Ovary (tissue), 7 donors: ENCODE measurements at regions not wholly inside any gene's neighbourhood (a gene's known extent, or its start where the extent isn't known, plus 50 kb on each side); places are given as distances from the start of the nearest gene placed in this dataset.

ENCODE experiments used
- DNase-seq, 5 donors: peaks; one replicate each; pipeline ENCODE4 v3.0.0-alpha.2; 2019 to 2020
- H3K27ac ChIP-seq, 2 donors: fragments of 200-600 bp; one replicate each; pipeline versions ENCODE4 v1.5.1 to v1.8.0; 2019 to 2022
- H3K27me3 ChIP-seq: fragments of 200-600 bp; one replicate; pipeline ENCODE4 v1.8.0; 2022
- H3K36me3 ChIP-seq: fragments of 200-600 bp; sonication (generic); one replicate; pipeline ENCODE4 v1.5.1; 2019
- H3K4me1 ChIP-seq: one replicate; pipeline ENCODE4 v1.8.1; 2013; ENCODE audit warnings: mild to moderate bottlenecking, moderate library complexity; ENCODE audit not compliant: insufficient read depth
- H3K4me3 ChIP-seq: fragments of 200-600 bp; sonication (generic); one replicate; pipeline ENCODE4 v1.5.1; 2017
- H3K9me3 ChIP-seq, 2 donors: fragments of 200-600 bp in 1 of 2; sonication (generic) in 1 of 2; one replicate each; pipeline versions ENCODE4 v1.5.1 to v1.8.1; 2013 to 2019; ENCODE audit warnings: mild to moderate bottlenecking in 1 of 2, moderate library complexity in 1 of 2
- EP300 ChIP-seq: sonication (generic); formaldehyde crosslinking; IDR thresholded peaks from one replicate; pipeline ENCODE4 v1.6.1; 2017; ENCODE audit warnings: antibody characterized with exemption
- POLR2A ChIP-seq: fragments of 450-650 bp; IDR thresholded peaks from one replicate; pipeline ENCODE4 v1.6.1; 2017; ENCODE audit warnings: antibody characterized with exemption, mild to moderate bottlenecking, moderate library complexity
- WGBS, 3 donors: extraction: QIAGEN DNeasy Blood & Tissue Kit in 1 of 3; methylation state at CpG; one replicate each; pipeline versions ENCODE4 v1.1.5 to v1.1.7; 2013 to 2017; 5-methylcytosine and 5-hydroxymethylcytosine counted together
- intact Hi-C, 4 donors: fragments of 100-400 bp; cut with DNase I; formaldehyde crosslinking; loops; one replicate each; pipeline versions ENCODE4 v1.11.0 to v1.15.1; 2022 to 2023
- TF ChIP-seq, protein P1 (sequence below), 3 donors: fragments of 450-650 bp in 2 of 3; fragments of 200-600 bp in 1 of 3; IDR thresholded peaks; one replicate each; pipeline versions ENCODE4 v1.5.1 to v1.8.0; 2016 to 2022; ENCODE audit warnings: antibody characterized with exemption in 3 of 3, mild to moderate bottlenecking in 1 of 3
- donor health status: DM: no; HTN: no; CAD: no; lungs with moderate emphysema.
- donor health status: DM: no; HTN: no; CAD: no.
- donor health status: Bipolar disorder and iron deficiency.
- donor health status: DM: no; HTN: no; CAD: no.
- donor health status: DM: yes; HTN: yes; CAD: no.

DNA sequence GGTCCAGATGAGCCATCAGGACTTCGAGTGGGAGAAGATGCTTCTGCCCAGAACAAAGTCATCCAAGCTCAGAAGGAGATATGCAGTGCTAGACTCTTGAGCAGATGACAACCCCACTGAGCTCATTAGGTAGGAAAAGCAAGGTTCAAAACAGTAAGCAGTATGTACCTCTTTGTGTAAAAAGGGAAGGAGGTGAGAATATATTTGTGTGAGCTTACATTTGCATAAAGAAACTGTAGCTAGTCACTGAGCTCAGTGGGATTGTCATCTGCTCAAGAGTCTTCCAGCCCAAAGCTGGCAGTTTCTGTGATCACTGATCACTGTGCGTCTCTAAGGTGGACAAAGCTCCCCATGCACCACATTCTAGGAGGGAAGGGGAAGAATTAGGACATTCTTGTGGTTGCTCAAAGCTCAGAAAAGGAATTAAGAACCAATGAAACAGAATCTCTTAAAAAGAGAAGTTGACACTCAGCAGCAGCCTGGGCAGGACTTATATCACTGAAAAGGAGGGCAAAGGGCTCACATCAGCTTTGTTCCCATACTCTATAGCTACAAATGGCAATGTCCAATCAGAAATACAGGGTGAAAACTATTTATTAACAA is 90.0 kb upstream of the MAFB start:
- Histone ChIP-seq H3K9me3 (no peaks in the 10 kb centered on the region), H3K27ac (no peak overlapping the region), H3K4me3 (no peak overlapping the region), H3K36me3 (no peaks in the 10 kb centered on the region), H3K4me1 (no peaks in the 10 kb centered on the region), H3K27me3 (no peaks in the 10 kb centered on the region)
- TF ChIP-seq POLR2A, result no peak
- TF ChIP-seq EP300, result no peak
- TF ChIP-seq, protein P1, sequence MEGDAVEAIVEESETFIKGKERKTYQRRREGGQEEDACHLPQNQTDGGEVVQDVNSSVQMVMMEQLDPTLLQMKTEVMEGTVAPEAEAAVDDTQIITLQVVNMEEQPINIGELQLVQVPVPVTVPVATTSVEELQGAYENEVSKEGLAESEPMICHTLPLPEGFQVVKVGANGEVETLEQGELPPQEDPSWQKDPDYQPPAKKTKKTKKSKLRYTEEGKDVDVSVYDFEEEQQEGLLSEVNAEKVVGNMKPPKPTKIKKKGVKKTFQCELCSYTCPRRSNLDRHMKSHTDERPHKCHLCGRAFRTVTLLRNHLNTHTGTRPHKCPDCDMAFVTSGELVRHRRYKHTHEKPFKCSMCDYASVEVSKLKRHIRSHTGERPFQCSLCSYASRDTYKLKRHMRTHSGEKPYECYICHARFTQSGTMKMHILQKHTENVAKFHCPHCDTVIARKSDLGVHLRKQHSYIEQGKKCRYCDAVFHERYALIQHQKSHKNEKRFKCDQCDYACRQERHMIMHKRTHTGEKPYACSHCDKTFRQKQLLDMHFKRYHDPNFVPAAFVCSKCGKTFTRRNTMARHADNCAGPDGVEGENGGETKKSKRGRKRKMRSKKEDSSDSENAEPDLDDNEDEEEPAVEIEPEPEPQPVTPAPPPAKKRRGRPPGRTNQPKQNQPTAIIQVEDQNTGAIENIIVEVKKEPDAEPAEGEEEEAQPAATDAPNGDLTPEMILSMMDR (IDR thresholded peaks at IDR 0.05), result no peak
- DNase-seq, result no peak
- WGBS, 3 donors, result 72 to 79% (median 75%) methylated on average over 2 of the region's 2 CpGs
- intact Hi-C loops, result no loop called here

GRCh38 chr20:40781327-40782042 is 92.4 kb upstream of the MAFB start:
- Histone ChIP-seq H3K9me3 (no peaks in the 10 kb centered on the region), H3K4me1 (no peaks in the 10 kb centered on the region), H3K4me3 (no peak overlapping the region), H3K27ac (no peak overlapping the region), H3K27me3 (no peaks in the 10 kb centered on the region), H3K36me3 (no peaks in the 10 kb centered on the region)
- intact Hi-C loops, result no loop called here
- WGBS, 3 donors, result 79 to 84% (median 81%) methylated on average over 14 of the region's 14 CpGs
- TF ChIP-seq EP300 (no peak), POLR2A (no peak)
- TF ChIP-seq, protein P1 (IDR thresholded peaks at IDR 0.05), result no peak
- DNase-seq, result no peak

- Histone ChIP-seq H3K4me3 (no peak overlapping the region), H3K36me3 (no peaks in the 10 kb centered on the region), H3K4me1 (no peaks in the 10 kb centered on the region), H3K27me3 (no peaks in the 10 kb centered on the region), H3K9me3 (no peaks in the 10 kb centered on the region), H3K27ac (no peak overlapping the region)
- no peak for DNase-seq
- TF ChIP-seq, protein P1 (IDR thresholded peaks at IDR 0.05), result no peak
- TF ChIP-seq POLR2A (no peak), EP300 (no peak)
- 67 to 79% (median 78%) methylated on average over 11 of the region's 11 CpGs for WGBS, 3 donors
- intact Hi-C loops, result no loop called here
Measured at GRCh38 chr20:40782043-40782368, 93.0 kb upstream of the MAFB start.

GRCh38 chr20:40785346-40785745 is 96.3 kb upstream of the MAFB start:
- no peak overlapping the region for H3K27ac ChIP-seq
- TF ChIP-seq POLR2A, result no peak
- TF ChIP-seq EP300, result no peak
- TF ChIP-seq, protein P1 (IDR thresholded peaks at IDR 0.05), result no peak
- H3K9me3 ChIP-seq, result no peaks in the 10 kb centered on the region
- no peaks in the 10 kb centered on the region for H3K36me3 ChIP-seq
- WGBS, 3 donors, result 79 to 89% (median 84%) methylated on average over 3 of the region's 3 CpGs
- DNase-seq, result no peak
- H3K4me1 ChIP-seq, result no peaks in the 10 kb centered on the region
- H3K4me3 ChIP-seq, result no peak overlapping the region
- H3K27me3 ChIP-seq, result no peaks in the 10 kb centered on the region
- intact Hi-C loops, result no loop called here
